ENCODE measurements at regions not wholly inside any gene's neighbourhood (a gene's known extent, or its start where the extent isn't known, plus 50 kb on each side); places are given as distances from the start of the nearest gene placed in this dataset.

GRCh38 chr5:154583671-154584177, 105.7 kb upstream of the HAND1 start:
- H3K27me3 ChIP-seq: no peaks in the 10 kb centered on the region
- WGBS, 2 donors: 72 to 79% methylated on average over 11 to 12 of the region's 12 CpGs
- intact Hi-C loops (cut with DNase I; ENCODE audit: low total_unique reads): no loop called here
- DNase-seq: no peak
- H3K27ac ChIP-seq: no peak overlapping the region
- no peak for TF ChIP-seq POLR2A (IDR thresholded peaks at IDR 0.05)
- no peak for TF ChIP-seq CTCF (IDR thresholded peaks at IDR 0.05)
- H3K4me1 ChIP-seq: no peaks in the 10 kb centered on the region
- no peak overlapping the region for H3K4me3 ChIP-seq
- H3K36me3 ChIP-seq (ENCODE audit: low read depth, missing control alignments): no peaks in the 10 kb centered on the region
- no peaks in the 10 kb centered on the region for H3K9me3 ChIP-seq

- intact Hi-C loops (cut with DNase I; ENCODE audit: low total_unique reads): no loop called here
- H3K27me3 ChIP-seq: no peaks in the 10 kb centered on the region
- H3K9me3 ChIP-seq: no peaks in the 10 kb centered on the region
- H3K4me1 ChIP-seq: no peaks in the 10 kb centered on the region
- H3K36me3 ChIP-seq (ENCODE audit: low read depth, missing control alignments): no peaks in the 10 kb centered on the region
- 85 to 90% methylated on average over 6 of the region's 6 CpGs for WGBS, 2 donors
- H3K27ac ChIP-seq: no peak overlapping the region
- DNase-seq: no peak
- TF ChIP-seq POLR2A (IDR thresholded peaks at IDR 0.05) (no peak), CTCF (IDR thresholded peaks at IDR 0.05) (no peak)
- no peak overlapping the region for H3K4me3 ChIP-seq
These were observed 102.4 kb upstream of the HAND1 start for GRCh38 chr5:154580422-154580821.

- H3K9me3 ChIP-seq: no peaks in the 10 kb centered on the region
- H3K27me3 ChIP-seq: no peaks in the 10 kb centered on the region
- H3K27ac ChIP-seq: no peak overlapping the region
- WGBS, 2 donors: 100% methylated on average over 1 of the region's 1 CpG
- H3K4me3 ChIP-seq: no peak overlapping the region
- no peaks in the 10 kb centered on the region for H3K4me1 ChIP-seq
- no peaks in the 10 kb centered on the region for H3K36me3 ChIP-seq (ENCODE audit: low read depth, missing control alignments)
- DNase-seq: no peak
- TF ChIP-seq CTCF (IDR thresholded peaks at IDR 0.05): no peak
- no peak for TF ChIP-seq POLR2A (IDR thresholded peaks at IDR 0.05)
- intact Hi-C loops (cut with DNase I; ENCODE audit: low total_unique reads): no loop called here
These were observed 99.4 kb upstream of the HAND1 start for GRCh38 chr5:154577416-154577815.

GRCh38 chr5:154576429-154576806, 98.4 kb upstream of the HAND1 start:
- H3K27me3 ChIP-seq: no peaks in the 10 kb centered on the region
- TF ChIP-seq POLR2A (IDR thresholded peaks at IDR 0.05) (no peak), CTCF (IDR thresholded peaks at IDR 0.05) (no peak)

More at GRCh38 chr5:154576429-154576806, 98.4 kb upstream of the HAND1 start:
- Histone ChIP-seq H3K4me3 (no peak overlapping the region), H3K4me1 (no peaks in the 10 kb centered on the region), H3K9me3 (no peaks in the 10 kb centered on the region), H3K36me3 (ENCODE audit: low read depth, missing control alignments) (no peaks in the 10 kb centered on the region), H3K27ac (no peak overlapping the region)
- no peak for DNase-seq
- WGBS, 2 donors: 24 to 37% methylated on average over 9 of the region's 9 CpGs
- intact Hi-C loops (cut with DNase I; ENCODE audit: low total_unique reads): no loop called here
